GM23248 (cell line): ENCODE measurements at regions not wholly inside any gene's neighbourhood (a gene's known extent, or its start where the extent isn't known, plus 50 kb on each side); places are given as distances from the start of the nearest gene placed in this dataset.

ENCODE experiments used
- EZH2 ChIP-seq: fragments of 200-600 bp; sonication (generic); IDR thresholded peaks from 2 replicates; pipeline ENCODE4 v1.6.1; 2018; ENCODE audit warnings: antibody characterized with exemption, mild to moderate bottlenecking; ENCODE audit not compliant: insufficient read depth, poor library complexity, severe bottlenecking
- EZH2phosphoT487 ChIP-seq: fragments of 200-600 bp; sonication (generic); IDR thresholded peaks from 2 replicates; pipeline ENCODE4 v1.6.1; 2018; ENCODE audit warnings: antibody characterized with exemption, moderate library complexity, mild to moderate bottlenecking, low read depth; ENCODE audit not compliant: insufficient read depth

GRCh38 chr15:58329781-58330671 lies 101.8 kb upstream of the LIPC start:
- TF ChIP-seq EZH2 (no peak), EZH2phosphoT487 (no peak)
